Lung (tissue), 11 donors: ENCODE measurements at regions not wholly inside any gene's neighbourhood (a gene's known extent, or its start where the extent isn't known, plus 50 kb on each side); places are given as distances from the start of the nearest gene placed in this dataset.

Source experiments
- ATAC-seq: fragments of 200-7000 bp; cut with Tn5 transposase; one replicate; pipeline ENCODE4 v1.9.1; 2020; ENCODE audit warnings: moderate number of reproducible peaks; ENCODE audit not compliant: insufficient read depth, low FRiP score
- DNase-seq, 3 donors: peaks; one replicate each; pipeline ENCODE4 v3.0.0-alpha.2; 2013 to 2017
- H3K27ac ChIP-seq, 2 donors: one replicate each; pipeline ENCODE4 v1.5.1; 2013; ENCODE audit warnings: mild to moderate bottlenecking in 2 of 2, moderate library complexity in 2 of 2, control low read depth in 1 of 2, inconsistent platforms in 1 of 2, low read depth in 1 of 2, low read length in 1 of 2
- H3K27me3 ChIP-seq, 3 donors: one replicate each; pipeline ENCODE4 v1.5.1; 2013; ENCODE audit warnings: low read length in 2 of 3; ENCODE audit not compliant: control insufficient read depth in 3 of 3, insufficient read depth in 3 of 3
- H3K36me3 ChIP-seq, 4 donors: one replicate each; pipeline ENCODE4 v1.5.1; 2013; ENCODE audit warnings: low read length in 4 of 4, mild to moderate bottlenecking in 1 of 4, moderate library complexity in 1 of 4; ENCODE audit not compliant: control insufficient read depth in 4 of 4, insufficient read depth in 4 of 4
- H3K4me1 ChIP-seq, 5 donors: one replicate each; pipeline ENCODE4 v1.5.1; 2013; ENCODE audit warnings: low read length in 5 of 5, mild to moderate bottlenecking in 2 of 5, moderate library complexity in 1 of 5; ENCODE audit not compliant: control insufficient read depth in 5 of 5, insufficient read depth in 5 of 5
- H3K4me3 ChIP-seq: one replicate; pipeline ENCODE4 v1.5.1; 2013; ENCODE audit warnings: mild to moderate bottlenecking, control low read depth, moderate library complexity
- H3K9ac ChIP-seq, 2 donors: one replicate each; pipeline ENCODE4 v1.5.1; 2013; ENCODE audit warnings: low read length in 2 of 2, control low read depth in 1 of 2; ENCODE audit not compliant: insufficient read depth in 1 of 2
- H3K9me3 ChIP-seq, 4 donors: one replicate each; pipeline ENCODE4 v1.5.1; 2013; ENCODE audit warnings: low read length in 3 of 4, mild to moderate bottlenecking in 1 of 4, moderate library complexity in 1 of 4; ENCODE audit not compliant: control insufficient read depth in 4 of 4, insufficient read depth in 3 of 4
- CTCF ChIP-seq: IDR thresholded peaks from 2 replicates; pipeline ENCODE4 v1.5.1; 2012; ENCODE audit warnings: mild to moderate bottlenecking; ENCODE audit errors: control extremely low read depth, extremely low read depth
- WGBS, 2 donors: extraction: QIAGEN DNeasy Blood & Tissue Kit; methylation state at CpG; one replicate each; pipeline ENCODE4 v1.1.7; 2013; 5-methylcytosine and 5-hydroxymethylcytosine counted together
- donor health status: control.
- donor health status: control.
- donor health status: Bipolar disorder and iron deficiency.
- donor health status: healthy.
- donor health status: DM: yes; HTN: yes; CAD: no.

- DNase-seq (peak in 2 of 3 donors; percentile 34 to 45), ATAC-seq (no peak)
- Histone ChIP-seq H3K27me3 (no peaks in the 10 kb centered on the region), H3K27ac (no peak overlapping the region), H3K9ac (no peak overlapping the region), H3K4me3 (no peak overlapping the region), H3K9me3 (no peaks in the 10 kb centered on the region), H3K4me1 (peaks cover 0 to 5% (median 0%) of the 10 kb centered on the region in 5 donors), H3K36me3 (no peaks in the 10 kb centered on the region)
- no peak for TF ChIP-seq CTCF
- 86 to 92% methylated on average over 4 of the region's 4 CpGs for WGBS, 2 donors
These were observed 158.9 kb upstream of the FERD3L start for GRCh38 chr7:19304086-19304485.

GRCh38 chr7:19302731-19303130, 157.5 kb upstream of the FERD3L start:
- Histone ChIP-seq H3K9me3 (no peaks in the 10 kb centered on the region), H3K36me3 (no peaks in the 10 kb centered on the region), H3K4me1 (peaks cover 0 to 5% (median 0%) of the 10 kb centered on the region in 5 donors), H3K27ac (no peak overlapping the region), H3K27me3 (no peaks in the 10 kb centered on the region), H3K9ac (no peak overlapping the region), H3K4me3 (no peak overlapping the region)
- ATAC-seq: no peak
- WGBS, 2 donors: 83 to 92% methylated on average over 1 of the region's 1 CpG
- TF ChIP-seq CTCF: no peak
- no peak for DNase-seq

- DNase-seq (no peak), ATAC-seq (no peak)
- H3K4me1 ChIP-seq: peaks cover 0 to 5% (median 0%) of the 10 kb centered on the region in 5 donors
- TF ChIP-seq CTCF: no peak
- no peak overlapping the region for H3K9ac ChIP-seq
- no peaks in the 10 kb centered on the region for H3K9me3 ChIP-seq
- H3K36me3 ChIP-seq: no peaks in the 10 kb centered on the region
- no peaks in the 10 kb centered on the region for H3K27me3 ChIP-seq
- no peak overlapping the region for H3K27ac ChIP-seq
- H3K4me3 ChIP-seq: no peak overlapping the region
- 85 to 96% methylated on average over 2 of the region's 2 CpGs for WGBS, 2 donors
These were observed 151.4 kb upstream of the FERD3L start for GRCh38 chr7:19296617-19297016.

- Histone ChIP-seq H3K9me3 (no peaks in the 10 kb centered on the region), H3K4me1 (no peaks in the 10 kb centered on the region), H3K4me3 (no peak overlapping the region), H3K9ac (no peak overlapping the region), H3K27ac (no peak overlapping the region), H3K27me3 (no peaks in the 10 kb centered on the region), H3K36me3 (no peaks in the 10 kb centered on the region)
- no peak for ATAC-seq
- WGBS, 2 donors: 76 to 87% methylated on average over 5 of the region's 5 CpGs
- TF ChIP-seq CTCF: no peak
- DNase-seq: peak in 1 of 3 donors; percentile 19
These were observed 150.2 kb upstream of the FERD3L start for GRCh38 chr7:19295376-19295775.
